ENCODE measurements at regions not wholly inside any gene's neighbourhood (a gene's known extent, or its start where the extent isn't known, plus 50 kb on each side); places are given as distances from the start of the nearest gene placed in this dataset.
A peak's percentile ranks its signal among the peaks of the same experiment; 100 is the strongest.

DNA sequence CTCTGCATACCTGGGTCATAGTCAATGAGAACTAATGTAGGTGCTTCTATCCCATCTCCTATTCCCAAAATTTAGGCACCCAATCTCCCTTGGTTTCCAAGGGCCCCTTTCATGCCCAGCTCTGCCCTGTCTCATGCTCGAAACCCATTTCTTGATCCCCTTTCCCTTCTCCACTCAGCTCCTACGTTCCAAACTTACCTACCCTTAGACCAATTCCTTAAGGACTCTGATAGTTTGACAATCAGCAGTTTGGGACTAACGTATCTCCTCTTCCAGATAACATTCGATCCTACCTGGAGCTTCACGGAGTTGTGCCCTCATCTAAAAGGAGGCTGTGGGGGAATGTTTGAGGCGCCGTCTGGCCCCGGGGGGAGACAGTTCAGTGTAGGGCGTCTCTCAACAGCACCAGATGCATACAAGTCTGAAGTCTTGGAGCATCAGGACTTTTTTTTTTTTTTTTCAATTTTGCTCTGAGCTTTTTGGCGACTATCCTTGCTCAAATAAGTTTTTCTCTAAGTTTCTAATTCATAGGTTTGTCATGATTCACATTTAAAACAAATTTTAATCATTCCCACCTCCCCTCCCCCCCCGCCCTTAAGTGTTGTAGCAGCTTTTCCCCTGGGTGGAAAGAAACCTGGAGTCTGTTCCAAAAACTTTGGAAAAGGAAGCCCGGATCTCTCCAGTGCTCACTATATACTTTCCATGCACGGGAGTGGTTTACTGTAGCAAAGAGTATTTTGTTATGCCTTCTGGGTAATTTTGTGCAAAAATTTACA is 141.2 kb upstream of the LGALSL start:
- H3K9ac ChIP-seq (ENCODE audit: low read length) = no peak overlapping the region
- no peaks in the 10 kb centered on the region for H4K20me1 ChIP-seq (ENCODE audit: insufficient read depth, low read length)
- no peak overlapping the region for H3K4me3 ChIP-seq (ENCODE audit: low read length)
- H3K36me3 ChIP-seq (replicated peaks; ENCODE audit: low read depth, low read length) = no peaks in the 10 kb centered on the region
- H3K9me3 ChIP-seq (ENCODE audit: insufficient read depth, low read length) = no peaks in the 10 kb centered on the region
- no peak overlapping the region for H2AFZ ChIP-seq (ENCODE audit: low read depth, low read length)
- peaks cover 15% of the 10 kb centered on the region for H3K4me1 ChIP-seq (ENCODE audit: low read length)
- TF ChIP-seq, protein P1, sequence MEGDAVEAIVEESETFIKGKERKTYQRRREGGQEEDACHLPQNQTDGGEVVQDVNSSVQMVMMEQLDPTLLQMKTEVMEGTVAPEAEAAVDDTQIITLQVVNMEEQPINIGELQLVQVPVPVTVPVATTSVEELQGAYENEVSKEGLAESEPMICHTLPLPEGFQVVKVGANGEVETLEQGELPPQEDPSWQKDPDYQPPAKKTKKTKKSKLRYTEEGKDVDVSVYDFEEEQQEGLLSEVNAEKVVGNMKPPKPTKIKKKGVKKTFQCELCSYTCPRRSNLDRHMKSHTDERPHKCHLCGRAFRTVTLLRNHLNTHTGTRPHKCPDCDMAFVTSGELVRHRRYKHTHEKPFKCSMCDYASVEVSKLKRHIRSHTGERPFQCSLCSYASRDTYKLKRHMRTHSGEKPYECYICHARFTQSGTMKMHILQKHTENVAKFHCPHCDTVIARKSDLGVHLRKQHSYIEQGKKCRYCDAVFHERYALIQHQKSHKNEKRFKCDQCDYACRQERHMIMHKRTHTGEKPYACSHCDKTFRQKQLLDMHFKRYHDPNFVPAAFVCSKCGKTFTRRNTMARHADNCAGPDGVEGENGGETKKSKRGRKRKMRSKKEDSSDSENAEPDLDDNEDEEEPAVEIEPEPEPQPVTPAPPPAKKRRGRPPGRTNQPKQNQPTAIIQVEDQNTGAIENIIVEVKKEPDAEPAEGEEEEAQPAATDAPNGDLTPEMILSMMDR (IDR thresholded peaks at IDR 0.05; ENCODE audit: low read depth, low read length) = no peak
- TF ChIP-seq EZH2phosphoT487 (IDR thresholded peaks at IDR 0.05; ENCODE audit: low read depth) = no peak
- H3K27me3 ChIP-seq (ENCODE audit: low read depth, low read length) = peaks cover 25% of the 10 kb centered on the region
- no peak overlapping the region for H3K27ac ChIP-seq (ENCODE audit: low read length)
- H3K79me2 ChIP-seq (ENCODE audit: low read length) = no peaks in the 10 kb centered on the region
- peak overlapping the region; percentile 63 for H3K4me2 ChIP-seq (ENCODE audit: low read length)

DNA sequence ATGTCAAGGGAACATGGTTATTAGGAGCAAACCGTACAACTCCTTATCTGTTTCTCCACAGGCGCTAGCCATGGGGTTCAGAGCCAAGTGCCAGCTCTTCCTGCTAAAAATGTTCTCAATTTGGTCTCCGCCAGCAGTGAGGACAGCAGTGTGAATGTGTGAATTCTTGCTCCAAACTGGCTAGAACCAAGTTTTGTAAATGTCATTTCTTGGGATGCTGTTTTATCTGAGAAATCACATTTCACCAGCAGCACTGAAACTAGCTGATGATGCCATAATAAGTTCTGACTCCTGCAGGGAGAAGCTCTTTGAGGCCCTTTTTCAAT is 140.6 kb upstream of the LGALSL start:
- Histone ChIP-seq H3K79me2 (ENCODE audit: low read length) (no peaks in the 10 kb centered on the region), H3K27ac (ENCODE audit: low read length) (no peak overlapping the region), H3K4me3 (ENCODE audit: low read length) (no peak overlapping the region), H4K20me1 (ENCODE audit: insufficient read depth, low read length) (no peaks in the 10 kb centered on the region), H3K36me3 (replicated peaks; ENCODE audit: low read depth, low read length) (no peaks in the 10 kb centered on the region), H3K9me3 (ENCODE audit: insufficient read depth, low read length) (no peaks in the 10 kb centered on the region), H2AFZ (ENCODE audit: low read depth, low read length) (no peak overlapping the region), H3K4me2 (ENCODE audit: low read length) (no peak overlapping the region), H3K4me1 (ENCODE audit: low read length) (peaks cover 21% of the 10 kb centered on the region), H3K27me3 (ENCODE audit: low read depth, low read length) (peaks cover 25% of the 10 kb centered on the region), H3K9ac (ENCODE audit: low read length) (no peak overlapping the region)
- TF ChIP-seq, protein P1 (IDR thresholded peaks at IDR 0.05; ENCODE audit: low read depth, low read length) = no peak
- no peak for TF ChIP-seq EZH2phosphoT487 (IDR thresholded peaks at IDR 0.05; ENCODE audit: low read depth)

DNA sequence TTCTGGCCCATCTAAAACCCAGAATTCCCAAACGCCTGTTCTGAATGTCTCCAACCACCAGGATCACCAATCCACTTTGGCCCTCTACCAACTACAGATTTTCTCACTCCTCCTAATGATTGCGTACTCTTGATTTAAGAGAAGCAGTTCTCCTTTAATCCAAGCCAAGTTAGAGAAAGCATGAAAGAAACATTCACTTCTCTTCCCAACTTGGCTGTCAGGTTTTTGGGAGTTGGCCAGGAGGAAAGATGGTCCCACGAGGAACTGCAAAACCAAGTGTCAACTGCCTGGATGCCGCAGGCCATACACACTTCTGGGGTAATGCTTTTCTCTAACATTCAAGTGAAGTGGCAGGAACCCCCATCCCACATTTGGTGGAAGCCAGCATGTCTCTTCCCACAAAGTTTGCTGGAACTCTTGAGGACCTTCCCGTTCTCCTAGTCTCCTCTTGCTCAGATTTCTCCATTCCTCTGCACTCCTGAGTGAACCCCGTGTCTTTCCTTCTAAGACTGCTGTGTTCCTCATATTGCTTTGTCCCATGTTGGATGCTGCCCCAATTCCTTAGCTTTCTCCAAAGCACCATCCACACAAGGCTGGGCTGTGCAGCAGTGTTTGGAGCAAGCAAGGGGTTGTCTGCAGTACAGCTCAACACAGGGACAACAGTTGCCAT is 138.5 kb upstream of the LGALSL start:
- Histone ChIP-seq H3K27ac (ENCODE audit: low read length) (no peak overlapping the region), H3K9ac (ENCODE audit: low read length) (no peak overlapping the region), H3K4me1 (ENCODE audit: low read length) (peaks cover 27% of the 10 kb centered on the region), H4K20me1 (ENCODE audit: insufficient read depth, low read length) (no peaks in the 10 kb centered on the region), H3K36me3 (replicated peaks; ENCODE audit: low read depth, low read length) (no peaks in the 10 kb centered on the region), H3K4me3 (ENCODE audit: low read length) (no peak overlapping the region), H3K27me3 (ENCODE audit: low read depth, low read length) (peaks cover 25% of the 10 kb centered on the region), H2AFZ (ENCODE audit: low read depth, low read length) (no peak overlapping the region), H3K9me3 (ENCODE audit: insufficient read depth, low read length) (no peaks in the 10 kb centered on the region), H3K4me2 (ENCODE audit: low read length) (no peak overlapping the region), H3K79me2 (ENCODE audit: low read length) (no peaks in the 10 kb centered on the region)
- TF ChIP-seq, protein P1 (IDR thresholded peaks at IDR 0.05; ENCODE audit: low read depth, low read length) = no peak
- no peak for TF ChIP-seq EZH2phosphoT487 (IDR thresholded peaks at IDR 0.05; ENCODE audit: low read depth)

DNA sequence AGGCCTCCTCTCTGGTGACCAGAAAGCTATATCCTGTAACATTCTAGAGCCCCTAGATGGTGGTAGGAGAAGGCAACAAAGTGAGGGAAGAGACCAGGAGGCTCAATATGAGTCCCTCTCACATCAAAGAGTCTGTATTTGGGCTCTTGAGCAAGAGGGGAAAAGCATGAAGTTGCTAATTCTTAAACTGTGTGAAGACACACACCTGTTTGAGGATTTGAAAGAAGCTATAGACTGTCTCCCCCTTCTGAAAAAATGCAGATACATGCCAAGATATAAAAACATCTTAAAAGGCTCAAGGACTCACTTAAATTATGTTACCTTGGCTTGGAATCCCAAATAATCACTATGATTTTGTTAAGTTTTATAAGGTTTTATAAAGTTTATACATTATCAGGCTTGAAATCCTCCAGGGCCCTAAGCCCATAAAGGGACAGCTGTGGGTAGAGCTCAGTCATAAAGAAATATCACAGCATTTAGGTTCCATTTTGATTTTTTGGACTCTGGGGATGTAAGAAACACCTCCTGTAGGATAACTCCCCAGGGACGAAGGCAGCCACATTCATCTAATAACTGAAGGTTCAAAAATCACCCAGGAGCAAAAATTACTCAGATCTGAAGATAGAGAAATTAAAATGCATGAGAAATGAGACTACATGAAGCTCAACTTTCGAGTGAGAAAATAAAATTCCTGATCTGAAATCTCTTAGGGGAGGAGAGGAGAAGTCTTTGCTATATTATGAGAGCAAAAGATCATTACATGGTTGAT is 136.1 kb upstream of the LGALSL start:
- no peak overlapping the region for H3K4me3 ChIP-seq (ENCODE audit: low read length)
- no peak overlapping the region for H3K9ac ChIP-seq (ENCODE audit: low read length)
- H3K27me3 ChIP-seq (ENCODE audit: low read depth, low read length) = peaks cover 28% of the 10 kb centered on the region
- H3K79me2 ChIP-seq (ENCODE audit: low read length) = no peaks in the 10 kb centered on the region
- H2AFZ ChIP-seq (ENCODE audit: low read depth, low read length) = peak overlapping the region; percentile 60
- H4K20me1 ChIP-seq (ENCODE audit: insufficient read depth, low read length) = no peaks in the 10 kb centered on the region
- peaks cover 18% of the 10 kb centered on the region for H3K4me1 ChIP-seq (ENCODE audit: low read length)
- H3K36me3 ChIP-seq (replicated peaks; ENCODE audit: low read depth, low read length) = no peaks in the 10 kb centered on the region
- TF ChIP-seq, protein P1 (IDR thresholded peaks at IDR 0.05; ENCODE audit: low read depth, low read length) = peak; percentile 48
- TF ChIP-seq EZH2phosphoT487 (IDR thresholded peaks at IDR 0.05; ENCODE audit: low read depth) = no peak
- no peaks in the 10 kb centered on the region for H3K9me3 ChIP-seq (ENCODE audit: insufficient read depth, low read length)
- H3K27ac ChIP-seq (ENCODE audit: low read length) = no peak overlapping the region
- peak overlapping the region; percentile 42 for H3K4me2 ChIP-seq (ENCODE audit: low read length)

Data from OCI-LY3 (cell line).